Astrocyte of the cerebellum (primary cell): ENCODE measurements at regions not wholly inside any gene's neighbourhood (a gene's known extent, or its start where the extent isn't known, plus 50 kb on each side); places are given as distances from the start of the nearest gene placed in this dataset.

Source experiments
- DNase-seq: peaks from one replicate; pipeline ENCODE4 v3.0.0-alpha.2; 2011; ENCODE audit warnings: low read depth
- H3K4me3 ChIP-seq: 2 replicates; pipeline ENCODE4 v1.5.1; 2011; ENCODE audit warnings: mild to moderate bottlenecking, low read depth, low read length, moderate library complexity
- CTCF ChIP-seq: IDR thresholded peaks from 2 replicates; pipeline ENCODE4 v1.5.1; 2012; ENCODE audit warnings: low read length, low read depth, moderate library complexity, mild to moderate bottlenecking; ENCODE audit errors: missing control alignments
- in situ Hi-C: cut with HindIII; loops from 2 replicates; pipeline ENCODE4 v1.10.0; 2017; ENCODE audit warnings: low sequenced_read_pairs

- DNase-seq, result no peak
- in situ Hi-C loops, result no loop called here
- no peak overlapping the region for H3K4me3 ChIP-seq
- TF ChIP-seq CTCF, result no peak
These were observed 389.2 kb upstream of the F9 start for GRCh38 chrX:139141370-139141769.

- in situ Hi-C loops, result no loop called here
- no peak for TF ChIP-seq CTCF
- DNase-seq, result no peak
These were observed 396.2 kb upstream of the F9 start for GRCh38 chrX:139134316-139134715.

GRCh38 chrX:139126493-139126892, 404.0 kb upstream of the F9 start:
- in situ Hi-C loops, result no loop called here
- TF ChIP-seq CTCF, result no peak
- no peak for DNase-seq
- no peak overlapping the region for H3K4me3 ChIP-seq

More at GRCh38 chrX:139134316-139134715, 396.2 kb upstream of the F9 start:
- H3K4me3 ChIP-seq, result no peak overlapping the region

- no peak for DNase-seq
- no peak overlapping the region for H3K4me3 ChIP-seq
- in situ Hi-C loops, result no loop called here
- no peak for TF ChIP-seq CTCF
These were observed 404.6 kb upstream of the F9 start for GRCh38 chrX:139125916-139126315.

GRCh38 chrX:139121616-139122286, 408.8 kb upstream of the F9 start:
- TF ChIP-seq CTCF, result no peak
- in situ Hi-C loops, result no loop called here
- DNase-seq, result no peak
- no peak overlapping the region for H3K4me3 ChIP-seq

- DNase-seq, result peak; percentile 9
- in situ Hi-C loops, result no loop called here
- no peak for TF ChIP-seq CTCF
- no peak overlapping the region for H3K4me3 ChIP-seq
These were observed 409.2 kb upstream of the FGF13 start for GRCh38 chrX:139120760-139121159.
